Hippocampal formation (tissue), 2 donors: ENCODE measurements at regions not wholly inside any gene's neighbourhood (a gene's known extent, or its start where the extent isn't known, plus 50 kb on each side); places are given as distances from the start of the nearest gene placed in this dataset.
"Not testable (repeated sequence)": the region's sequence is repeated elsewhere in the genome, so short reads cannot be mapped to it uniquely, and the experiment has no call there.

Source experiments
- DNase-seq, 2 donors: peaks; one replicate each; lab custom pipeline; 2025; lab: John Stamatoyannopoulos, UW

DNA sequence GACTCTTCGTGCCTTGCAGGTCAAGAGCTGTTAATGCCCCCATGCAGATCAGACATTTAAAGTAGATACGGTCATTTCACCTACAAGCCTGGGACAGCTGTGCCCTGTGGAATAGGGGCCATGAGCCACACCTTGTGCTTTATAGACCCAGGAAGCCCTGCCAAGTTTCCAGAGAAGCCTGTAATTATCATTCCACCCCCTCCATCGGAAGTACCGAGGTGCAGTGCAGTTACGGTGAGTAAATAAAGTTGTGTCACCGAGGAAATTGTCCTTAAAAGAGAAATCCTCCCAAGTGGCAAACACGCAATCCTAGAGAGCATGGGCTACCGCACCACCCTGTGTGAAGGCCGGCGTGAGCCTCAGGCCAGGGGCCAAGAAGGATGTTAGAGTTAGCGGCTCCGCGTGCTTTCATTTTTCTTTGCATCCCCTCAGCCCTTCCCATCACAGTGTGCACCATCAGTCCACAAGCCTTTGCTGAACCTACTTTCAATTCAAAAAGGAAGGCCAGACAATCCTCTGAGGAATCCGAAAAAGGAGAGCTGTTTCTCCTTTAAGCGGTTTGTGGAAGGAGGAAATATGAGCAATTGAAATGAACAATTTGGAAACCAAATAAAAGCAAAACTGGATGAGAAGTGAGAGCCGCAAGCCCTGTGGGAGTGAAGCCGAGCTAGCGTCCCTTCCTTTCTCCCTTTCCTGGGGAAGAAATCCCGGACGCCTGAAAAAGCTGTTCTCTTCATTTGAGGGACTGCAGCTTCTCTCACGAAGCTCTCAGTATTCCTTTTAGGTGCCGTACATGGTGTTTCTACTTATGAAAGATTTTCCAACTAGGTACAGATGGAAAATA, 183.3 kb upstream of the PDE10A start:
- no peak for DNase-seq

DNA sequence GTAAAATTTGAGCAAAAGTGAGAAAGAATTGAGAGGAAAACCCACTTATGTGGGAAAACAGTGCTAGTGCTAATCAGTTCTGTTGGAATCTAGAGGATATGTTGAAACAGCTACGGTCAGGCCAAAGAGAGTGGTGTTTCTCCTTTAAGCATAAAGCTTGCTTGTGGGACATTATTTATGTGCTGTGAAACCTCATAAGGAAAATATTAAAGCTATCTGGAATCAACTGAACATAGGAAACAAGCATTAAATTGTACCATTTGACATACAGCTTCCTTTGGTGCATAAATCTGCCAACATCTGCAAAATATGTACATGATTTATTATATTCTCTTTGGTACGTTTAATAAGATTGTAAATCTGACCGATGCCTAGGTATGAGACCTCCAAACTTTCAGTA, 182.5 kb upstream of the PDE10A start:
- no peak for DNase-seq

DNA sequence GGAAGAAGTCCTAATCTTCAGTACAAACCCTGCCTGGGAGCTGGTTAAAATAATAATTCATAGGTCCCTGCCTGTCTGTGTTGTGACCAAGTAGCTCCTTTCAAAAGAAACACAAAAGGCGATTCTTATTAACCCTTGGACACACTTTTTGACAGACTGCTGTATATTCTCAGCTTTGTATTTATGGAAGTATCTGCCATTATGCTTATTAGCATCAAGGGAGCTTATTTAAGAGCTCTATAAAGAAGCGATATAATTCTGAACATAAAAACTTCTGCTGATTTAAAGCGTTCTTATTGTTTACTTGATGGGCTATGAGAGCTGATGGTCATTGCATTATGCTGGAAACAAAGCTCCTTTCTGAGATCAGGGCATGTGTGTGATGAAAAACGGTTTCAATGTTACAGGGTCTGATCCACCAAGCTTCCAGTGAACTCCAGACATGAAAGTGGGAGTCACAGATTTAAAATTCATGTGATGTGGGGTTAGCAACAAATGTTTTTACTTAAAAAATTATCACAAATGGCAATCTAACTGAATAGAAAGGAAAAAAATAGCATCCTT, 181.8 kb upstream of the PDE10A start:
- no peak for DNase-seq

DNA sequence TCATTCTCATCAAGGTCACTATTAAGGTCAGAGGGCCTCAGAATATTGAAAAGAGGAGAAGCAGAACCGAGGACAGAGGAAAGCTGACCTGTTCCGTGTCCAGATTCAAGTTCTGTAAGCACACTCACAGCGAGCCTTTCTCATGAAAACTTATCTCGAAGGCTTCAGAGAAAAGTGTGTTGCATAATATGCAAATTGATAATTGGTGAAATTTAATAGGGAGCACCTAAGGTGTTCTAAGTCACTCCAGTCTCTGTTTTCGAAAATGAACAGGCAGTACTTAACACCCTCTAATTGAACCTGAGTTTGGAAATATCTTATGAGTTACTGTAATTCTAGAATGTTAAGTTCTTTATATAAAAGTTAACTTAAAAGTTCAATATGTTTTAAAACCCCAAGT, 181.2 kb upstream of the PDE10A start:
- no peak for DNase-seq

- DNase-seq: no peak
Measured at GRCh38 chr6:165843568-165844113, 180.6 kb upstream of the PDE10A start.

GRCh38 chr6:165843121-165843520, 180.1 kb upstream of the PDE10A start:
- no peak for DNase-seq

- DNase-seq: no peak
Measured at GRCh38 chr6:165842281-165842936, 179.4 kb upstream of the PDE10A start.

DNA sequence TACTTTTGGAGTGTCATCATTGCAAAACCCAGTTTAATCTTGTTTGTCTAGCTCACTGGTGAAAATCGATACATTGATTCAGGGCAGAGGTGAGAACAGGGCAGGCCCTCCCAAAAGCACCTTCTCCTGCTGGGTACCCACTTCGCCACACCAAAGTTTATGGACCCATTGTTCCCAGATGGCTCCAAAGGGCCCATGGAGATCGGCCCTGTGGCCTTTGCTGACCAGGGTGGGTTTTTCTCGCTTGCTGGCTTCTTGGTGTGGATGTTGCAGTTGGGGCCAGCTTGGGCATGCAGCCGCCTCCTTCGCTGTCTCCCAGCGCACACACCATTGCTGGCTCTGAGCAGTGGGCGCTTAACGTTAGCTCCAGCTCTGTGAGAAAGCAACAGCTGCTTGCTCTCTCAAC, 178.1 kb upstream of the PDE10A start:
- DNase-seq: no peak

DNA sequence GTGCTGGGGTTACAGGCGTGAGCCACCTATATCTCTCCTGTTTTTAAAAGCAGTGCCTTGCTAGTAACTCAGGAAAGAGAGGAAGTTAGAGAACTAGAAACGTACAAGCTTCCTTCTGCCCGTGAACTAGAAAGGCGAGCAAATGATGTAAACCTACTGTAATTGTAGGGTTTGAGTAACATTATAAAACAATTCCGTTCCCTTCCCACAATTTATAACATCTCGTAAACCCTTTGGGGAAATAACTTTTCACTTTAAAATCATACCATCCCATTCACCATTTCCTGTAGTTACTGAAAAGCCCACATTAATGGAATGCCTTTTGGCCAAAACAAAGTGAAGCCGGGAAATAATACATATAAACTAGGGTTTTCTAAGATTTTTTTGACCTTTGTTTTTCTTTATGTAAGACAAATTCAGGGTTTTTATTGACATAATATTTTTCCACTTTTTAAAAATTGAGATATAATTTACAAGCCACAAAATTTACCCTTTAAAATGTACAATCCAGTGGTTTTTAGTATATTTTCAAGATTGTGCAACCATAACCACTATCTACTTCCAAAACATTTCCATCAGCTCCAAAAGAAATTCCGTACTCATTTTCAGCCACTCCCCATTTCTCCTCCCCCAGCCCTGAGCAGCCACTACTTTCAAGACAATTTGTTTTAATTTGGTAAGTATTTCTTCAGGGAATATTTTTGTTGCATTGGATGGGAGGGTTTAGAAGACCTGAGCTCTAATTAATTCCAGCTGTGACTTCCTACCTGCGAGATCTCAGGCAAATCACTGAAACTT, 175.1 kb upstream of the PDE10A start:
- no peak for DNase-seq

GRCh38 chr6:165836648-165837047, 173.6 kb upstream of the PDE10A start:
- not testable (repeated sequence) for DNase-seq

GRCh38 chr6:165835410-165835851, 172.4 kb upstream of the PDE10A start:
- no peak for DNase-seq

- DNase-seq: peak in 1 of 2 donors; percentile 12
Measured at GRCh38 chr6:165834613-165835259, 171.7 kb upstream of the PDE10A start.

GRCh38 chr6:165833355-165833754, 170.3 kb upstream of the PDE10A start:
- no peak for DNase-seq

GRCh38 chr6:165831812-165832510, 168.9 kb upstream of the PDE10A start:
- no peak for DNase-seq

DNA sequence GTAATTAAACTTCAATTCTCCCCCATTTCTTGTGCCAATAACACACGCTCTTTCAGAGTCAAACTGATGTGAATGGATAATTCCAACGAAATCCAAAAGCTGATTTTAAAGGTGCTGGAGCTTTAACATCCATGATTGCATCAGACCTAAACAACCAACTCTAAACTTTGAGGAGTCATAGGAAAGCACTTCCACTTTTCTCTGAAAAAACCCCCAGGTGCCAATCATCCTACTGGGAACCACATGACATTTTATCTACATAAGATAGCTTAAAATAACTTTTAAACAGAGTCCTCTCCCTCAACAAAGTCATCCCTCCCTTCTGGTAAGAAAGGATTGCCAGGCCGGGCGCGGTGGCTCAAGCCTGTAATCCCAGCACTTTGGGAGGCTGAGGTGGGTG, 167.7 kb upstream of the PDE10A start:
- no peak for DNase-seq

- no peak for DNase-seq
Measured at GRCh38 chr6:165829376-165829775, 166.3 kb upstream of the PDE10A start.

DNA sequence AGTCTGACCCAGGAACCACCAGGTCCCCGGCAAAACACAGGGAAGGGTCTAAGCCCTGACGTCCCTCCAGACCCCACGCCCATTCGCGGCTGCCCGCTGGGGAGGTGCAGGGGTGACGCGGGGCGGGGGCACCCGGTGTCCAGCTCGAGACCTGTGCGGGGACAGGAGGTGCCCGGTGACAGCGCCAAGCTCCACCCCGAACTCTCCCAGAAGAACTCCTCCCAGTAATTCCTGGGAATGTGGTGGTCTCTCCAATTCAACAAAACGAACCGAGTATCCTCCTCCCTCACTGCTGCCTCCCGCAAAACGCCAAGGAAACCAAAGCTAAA, 164.1 kb upstream of the PDE10A start:
- DNase-seq: no peak

DNA sequence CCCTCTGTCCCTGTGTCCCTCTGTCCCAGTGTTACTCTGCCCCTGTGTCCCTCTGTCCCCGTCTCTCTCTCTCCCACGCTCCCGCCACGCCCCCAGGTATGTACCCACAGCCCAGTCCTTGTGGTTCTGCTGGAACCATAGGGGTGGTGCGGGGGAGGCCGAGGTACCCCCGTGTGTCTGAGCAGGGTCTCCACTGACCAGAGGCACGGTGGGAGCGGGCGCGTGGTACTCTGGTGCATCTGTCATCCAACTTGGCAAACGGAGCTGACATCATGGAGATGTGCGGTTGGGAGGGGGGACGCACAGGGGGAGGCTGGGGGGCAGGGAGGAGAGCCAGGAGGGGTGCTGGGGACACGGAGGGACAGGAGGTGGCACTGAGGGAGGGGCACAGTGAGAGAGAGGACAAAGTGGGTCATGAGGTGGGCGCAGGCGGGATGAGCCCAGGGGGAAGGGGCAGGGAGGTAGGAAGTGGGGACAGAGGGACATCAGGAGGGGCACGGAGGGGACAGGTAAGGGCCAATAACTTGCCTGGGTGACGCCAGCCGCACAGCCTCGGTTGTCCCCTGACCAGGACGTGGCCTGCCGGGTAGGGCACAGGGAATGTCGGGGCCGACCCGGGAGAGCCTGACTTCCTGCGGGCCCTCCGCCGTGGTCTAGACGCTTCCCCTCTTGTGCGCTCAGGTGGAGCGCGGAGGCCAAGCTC, 163.6 kb upstream of the PDE10A start:
- DNase-seq: no peak

GRCh38 chr6:165825256-165825815, 162.3 kb upstream of the PDE10A start:
- DNase-seq: no peak
